Suprapubic skin (tissue), 3 donors: ENCODE measurements at regions not wholly inside any gene's neighbourhood (a gene's known extent, or its start where the extent isn't known, plus 50 kb on each side); places are given as distances from the start of the nearest gene placed in this dataset.

Experiments used
- POLR2AphosphoS5 ChIP-seq, 3 donors: sonication (generic); formaldehyde crosslinking; IDR thresholded peaks; one replicate each; pipeline ENCODE4 v1.6.1; 2017; ENCODE audit warnings: antibody characterized with exemption in 3 of 3
- TF ChIP-seq, protein P1 (sequence below), 2 donors: fragments of 200-600 bp in 1 of 2; fragments of 450-650 bp in 1 of 2; sonication (generic) in 1 of 2; IDR thresholded peaks; one replicate each; pipeline ENCODE4 v1.5.1; 2016 to 2019; ENCODE audit warnings: antibody characterized with exemption in 2 of 2, mild to moderate bottlenecking in 1 of 2, moderate library complexity in 1 of 2

DNA sequence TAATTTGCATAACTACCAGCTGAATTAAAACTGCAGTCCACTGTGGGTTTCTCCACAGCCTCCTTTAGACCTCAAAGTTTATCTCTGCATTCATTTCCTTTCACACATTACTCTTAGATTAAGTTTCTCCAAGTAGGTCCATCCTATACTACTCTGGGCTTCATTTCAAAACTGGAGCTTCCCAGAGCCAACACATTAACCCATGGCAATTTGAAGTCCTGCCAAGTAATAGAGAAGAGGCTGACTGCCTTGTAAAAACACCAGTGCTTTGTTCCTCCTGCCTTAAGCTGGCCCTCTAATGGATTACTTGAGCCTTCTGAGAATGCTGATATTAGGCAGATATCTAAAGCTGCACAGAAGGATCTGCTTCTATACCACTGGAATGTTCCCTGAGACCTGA lies 997.2 kb upstream of the SLIT2 start:
- no peak for TF ChIP-seq POLR2AphosphoS5 (IDR thresholded peaks at IDR 0.05)
- TF ChIP-seq, protein P1, sequence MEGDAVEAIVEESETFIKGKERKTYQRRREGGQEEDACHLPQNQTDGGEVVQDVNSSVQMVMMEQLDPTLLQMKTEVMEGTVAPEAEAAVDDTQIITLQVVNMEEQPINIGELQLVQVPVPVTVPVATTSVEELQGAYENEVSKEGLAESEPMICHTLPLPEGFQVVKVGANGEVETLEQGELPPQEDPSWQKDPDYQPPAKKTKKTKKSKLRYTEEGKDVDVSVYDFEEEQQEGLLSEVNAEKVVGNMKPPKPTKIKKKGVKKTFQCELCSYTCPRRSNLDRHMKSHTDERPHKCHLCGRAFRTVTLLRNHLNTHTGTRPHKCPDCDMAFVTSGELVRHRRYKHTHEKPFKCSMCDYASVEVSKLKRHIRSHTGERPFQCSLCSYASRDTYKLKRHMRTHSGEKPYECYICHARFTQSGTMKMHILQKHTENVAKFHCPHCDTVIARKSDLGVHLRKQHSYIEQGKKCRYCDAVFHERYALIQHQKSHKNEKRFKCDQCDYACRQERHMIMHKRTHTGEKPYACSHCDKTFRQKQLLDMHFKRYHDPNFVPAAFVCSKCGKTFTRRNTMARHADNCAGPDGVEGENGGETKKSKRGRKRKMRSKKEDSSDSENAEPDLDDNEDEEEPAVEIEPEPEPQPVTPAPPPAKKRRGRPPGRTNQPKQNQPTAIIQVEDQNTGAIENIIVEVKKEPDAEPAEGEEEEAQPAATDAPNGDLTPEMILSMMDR (IDR thresholded peaks at IDR 0.05) = no peak
